ENCODE measurements at regions not wholly inside any gene's neighbourhood (a gene's known extent, or its start where the extent isn't known, plus 50 kb on each side); places are given as distances from the start of the nearest gene placed in this dataset.

GRCh38 chr5:165720901-165721300, 2215.5 kb downstream of the MAT2B start:
- TF ChIP-seq, protein P1, sequence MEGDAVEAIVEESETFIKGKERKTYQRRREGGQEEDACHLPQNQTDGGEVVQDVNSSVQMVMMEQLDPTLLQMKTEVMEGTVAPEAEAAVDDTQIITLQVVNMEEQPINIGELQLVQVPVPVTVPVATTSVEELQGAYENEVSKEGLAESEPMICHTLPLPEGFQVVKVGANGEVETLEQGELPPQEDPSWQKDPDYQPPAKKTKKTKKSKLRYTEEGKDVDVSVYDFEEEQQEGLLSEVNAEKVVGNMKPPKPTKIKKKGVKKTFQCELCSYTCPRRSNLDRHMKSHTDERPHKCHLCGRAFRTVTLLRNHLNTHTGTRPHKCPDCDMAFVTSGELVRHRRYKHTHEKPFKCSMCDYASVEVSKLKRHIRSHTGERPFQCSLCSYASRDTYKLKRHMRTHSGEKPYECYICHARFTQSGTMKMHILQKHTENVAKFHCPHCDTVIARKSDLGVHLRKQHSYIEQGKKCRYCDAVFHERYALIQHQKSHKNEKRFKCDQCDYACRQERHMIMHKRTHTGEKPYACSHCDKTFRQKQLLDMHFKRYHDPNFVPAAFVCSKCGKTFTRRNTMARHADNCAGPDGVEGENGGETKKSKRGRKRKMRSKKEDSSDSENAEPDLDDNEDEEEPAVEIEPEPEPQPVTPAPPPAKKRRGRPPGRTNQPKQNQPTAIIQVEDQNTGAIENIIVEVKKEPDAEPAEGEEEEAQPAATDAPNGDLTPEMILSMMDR (IDR thresholded peaks at IDR 0.05; ENCODE audit: insufficient read depth, low read length, poor library complexity, severe bottlenecking), result no peak
- Histone ChIP-seq H3K27me3 (ENCODE audit: control insufficient read depth, insufficient read depth, low read length) (no peaks in the 10 kb centered on the region), H3K4me3 (ENCODE audit: low read depth, low read length) (no peak overlapping the region), H3K36me3 (ENCODE audit: control insufficient read depth, insufficient read depth, low read length) (no peaks in the 10 kb centered on the region)
- no peak for DNase-seq (ENCODE audit: low read depth)

GRCh38 chr5:165722401-165722800, 2217.0 kb downstream of the MAT2B start:
- no peaks in the 10 kb centered on the region for H3K36me3 ChIP-seq (ENCODE audit: control insufficient read depth, insufficient read depth, low read length)
- H3K4me3 ChIP-seq (ENCODE audit: low read depth, low read length), result no peak overlapping the region
- TF ChIP-seq, protein P1 (IDR thresholded peaks at IDR 0.05; ENCODE audit: insufficient read depth, low read length, poor library complexity, severe bottlenecking), result no peak
- DNase-seq (ENCODE audit: low read depth), result no peak
- no peaks in the 10 kb centered on the region for H3K27me3 ChIP-seq (ENCODE audit: control insufficient read depth, insufficient read depth, low read length)

- Histone ChIP-seq H3K36me3 (ENCODE audit: control insufficient read depth, insufficient read depth, low read length) (no peaks in the 10 kb centered on the region), H3K27me3 (ENCODE audit: control insufficient read depth, insufficient read depth, low read length) (no peaks in the 10 kb centered on the region), H3K4me3 (ENCODE audit: low read depth, low read length) (no peak overlapping the region)
- DNase-seq (ENCODE audit: low read depth), result no peak
- TF ChIP-seq, protein P1 (IDR thresholded peaks at IDR 0.05; ENCODE audit: insufficient read depth, low read length, poor library complexity, severe bottlenecking), result no peak
Measured at GRCh38 chr5:165723931-165724330, 2218.5 kb downstream of the MAT2B start.

- DNase-seq (ENCODE audit: low read depth), result no peak
- TF ChIP-seq, protein P1 (IDR thresholded peaks at IDR 0.05; ENCODE audit: insufficient read depth, low read length, poor library complexity, severe bottlenecking), result no peak
- no peaks in the 10 kb centered on the region for H3K36me3 ChIP-seq (ENCODE audit: control insufficient read depth, insufficient read depth, low read length)
- H3K27me3 ChIP-seq (ENCODE audit: control insufficient read depth, insufficient read depth, low read length), result no peaks in the 10 kb centered on the region
- no peak overlapping the region for H3K4me3 ChIP-seq (ENCODE audit: low read depth, low read length)
Measured at GRCh38 chr5:165728425-165728824, 2223.0 kb downstream of the MAT2B start.

GRCh38 chr5:165735388-165735787, 2230.0 kb downstream of the MAT2B start:
- no peaks in the 10 kb centered on the region for H3K36me3 ChIP-seq (ENCODE audit: control insufficient read depth, insufficient read depth, low read length)
- no peak overlapping the region for H3K4me3 ChIP-seq (ENCODE audit: low read depth, low read length)
- H3K27me3 ChIP-seq (ENCODE audit: control insufficient read depth, insufficient read depth, low read length), result no peaks in the 10 kb centered on the region
- TF ChIP-seq, protein P1 (IDR thresholded peaks at IDR 0.05; ENCODE audit: insufficient read depth, low read length, poor library complexity, severe bottlenecking), result no peak
- no peak for DNase-seq (ENCODE audit: low read depth)

DNA sequence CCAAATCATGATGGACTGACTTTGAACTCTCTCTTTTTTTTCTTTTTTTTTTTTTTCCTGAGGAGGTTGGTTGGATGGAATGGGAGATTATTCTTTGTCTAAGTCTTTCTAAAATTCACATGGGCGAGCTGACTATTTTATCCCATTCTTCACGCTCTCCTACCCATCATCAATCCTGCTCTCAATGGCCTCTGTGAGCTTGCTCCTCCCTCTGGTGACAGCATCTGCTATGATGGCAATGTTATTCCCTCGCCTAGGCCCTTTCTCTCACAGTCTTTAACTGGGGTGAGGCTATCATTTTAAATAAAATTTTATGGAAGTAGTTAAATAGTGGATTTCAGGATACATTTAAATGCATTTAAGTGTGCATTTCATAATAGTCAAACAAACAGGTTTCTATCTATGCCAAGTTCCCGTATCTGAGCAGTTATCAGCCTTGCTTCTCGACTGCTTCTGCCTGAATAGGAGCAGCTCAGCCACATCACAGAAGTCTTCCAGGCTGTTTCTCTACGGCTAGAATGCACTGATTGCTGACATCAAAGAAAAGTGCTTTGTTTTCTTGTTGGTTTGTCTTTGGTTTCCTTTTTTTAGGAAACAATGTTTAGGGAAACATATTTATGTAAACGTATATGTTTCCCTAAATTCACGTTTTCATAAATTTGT, 2233.8 kb downstream of the MAT2B start:
- Histone ChIP-seq H3K27me3 (ENCODE audit: control insufficient read depth, insufficient read depth, low read length) (no peaks in the 10 kb centered on the region), H3K36me3 (ENCODE audit: control insufficient read depth, insufficient read depth, low read length) (no peaks in the 10 kb centered on the region), H3K4me3 (ENCODE audit: low read depth, low read length) (no peak overlapping the region)
- DNase-seq (ENCODE audit: low read depth), result no peak
- TF ChIP-seq, protein P1 (IDR thresholded peaks at IDR 0.05; ENCODE audit: insufficient read depth, low read length, poor library complexity, severe bottlenecking), result no peak

All from kidney epithelial cell (primary cell).